GM21447 (cell line): ENCODE measurements at regions not wholly inside any gene's neighbourhood (a gene's known extent, or its start where the extent isn't known, plus 50 kb on each side); places are given as distances from the start of the nearest gene placed in this dataset.

Experiments
- ATAC-seq: cut with Tn5 transposase; IDR thresholded peaks from one replicate; pipeline ENCODE4 v1.9.1; 2021; ENCODE audit not compliant: unreplicated experiment

DNA sequence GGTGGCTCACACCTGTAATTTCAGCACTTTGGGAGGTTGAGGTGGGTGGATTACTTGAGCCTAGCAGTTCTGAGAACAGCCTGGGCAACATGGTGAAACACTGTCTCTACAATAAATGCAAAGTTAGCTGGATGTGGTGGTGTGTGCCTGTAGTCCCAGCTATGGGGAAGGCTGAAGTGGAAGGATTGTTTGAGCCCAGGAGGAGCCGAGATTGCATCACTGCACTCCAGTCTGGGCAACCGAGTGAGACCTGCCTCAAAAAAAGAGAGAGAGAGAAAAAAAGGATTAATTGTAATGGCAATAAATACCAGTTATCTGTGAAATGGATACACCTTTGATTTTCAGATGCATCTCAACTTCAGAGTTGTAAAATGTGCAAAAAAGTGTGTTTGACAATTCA lies 58.8 kb downstream of the SPRY1 start:
- no peak for ATAC-seq

GRCh38 chr4:123462007-123462406 lies 65.4 kb downstream of the SPRY1 start:
- no peak for ATAC-seq

- ATAC-seq: no peak
Measured at GRCh38 chr4:123463869-123464268, 67.3 kb downstream of the SPRY1 start.

DNA sequence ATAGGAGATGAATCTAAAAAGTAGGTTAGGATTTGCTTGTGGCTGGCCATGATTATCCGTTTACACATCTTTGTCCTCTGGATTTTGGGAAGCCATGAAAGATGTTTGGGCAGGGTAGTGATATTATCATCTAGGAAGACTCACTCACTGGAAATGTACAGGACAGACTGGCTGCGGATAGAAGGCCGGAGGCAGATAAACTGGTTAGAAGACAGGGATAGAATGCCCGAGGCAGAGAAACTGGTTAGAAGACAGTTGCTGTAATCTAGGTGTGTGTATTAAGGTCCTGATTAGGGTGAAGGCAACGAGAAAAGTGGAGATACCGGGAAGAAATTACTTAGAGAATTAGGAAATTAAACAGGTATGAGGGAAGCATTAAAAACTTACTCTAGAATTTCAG lies 68.8 kb downstream of the SPRY1 start:
- no peak for ATAC-seq

GRCh38 chr4:123466080-123466785 lies 69.6 kb downstream of the SPRY1 start:
- ATAC-seq: no peak

- ATAC-seq: no peak
Measured at GRCh38 chr4:123468479-123469031, 72.0 kb downstream of the SPRY1 start.

- no peak for ATAC-seq
Measured at GRCh38 chr4:123469245-123469644, 72.7 kb downstream of the SPRY1 start.

DNA sequence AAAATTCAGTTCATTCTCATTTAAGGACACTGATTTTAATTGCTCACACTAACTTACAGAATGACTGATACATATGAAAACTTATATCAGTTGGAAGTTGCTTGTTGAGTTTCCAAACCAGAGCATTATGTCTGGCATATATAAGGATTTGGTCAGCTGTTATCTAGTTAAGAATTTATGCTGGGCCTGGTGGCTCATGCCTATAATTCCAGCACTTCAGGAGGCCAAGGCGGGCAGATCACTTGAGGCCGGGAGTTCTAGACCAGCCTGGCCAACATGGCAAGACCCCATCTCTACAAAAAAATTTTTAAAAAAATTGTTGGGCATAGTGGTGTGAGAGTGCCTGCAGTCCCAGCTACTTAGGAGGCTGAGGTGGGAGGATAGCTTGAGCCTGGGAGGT lies 73.1 kb downstream of the SPRY1 start:
- ATAC-seq: no peak

DNA sequence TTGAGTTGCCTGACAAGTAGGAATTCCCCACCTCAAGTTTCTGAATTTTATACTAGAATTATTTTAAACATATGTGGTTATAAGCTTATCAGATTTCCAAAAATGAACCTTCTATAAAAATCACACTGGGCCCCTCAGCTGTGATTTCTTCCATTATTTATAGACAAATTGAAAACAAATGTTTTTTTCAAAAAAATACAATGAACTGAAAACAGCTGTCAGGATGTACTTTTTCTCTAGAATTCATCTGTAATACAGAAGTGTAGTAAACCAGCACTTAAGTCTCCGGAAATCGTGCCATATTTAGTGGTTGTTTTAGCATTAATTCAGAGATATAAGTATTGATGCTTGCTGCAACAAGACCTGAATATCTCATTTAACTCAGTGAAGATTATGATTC lies 74.0 kb downstream of the SPRY1 start:
- ATAC-seq: no peak

DNA sequence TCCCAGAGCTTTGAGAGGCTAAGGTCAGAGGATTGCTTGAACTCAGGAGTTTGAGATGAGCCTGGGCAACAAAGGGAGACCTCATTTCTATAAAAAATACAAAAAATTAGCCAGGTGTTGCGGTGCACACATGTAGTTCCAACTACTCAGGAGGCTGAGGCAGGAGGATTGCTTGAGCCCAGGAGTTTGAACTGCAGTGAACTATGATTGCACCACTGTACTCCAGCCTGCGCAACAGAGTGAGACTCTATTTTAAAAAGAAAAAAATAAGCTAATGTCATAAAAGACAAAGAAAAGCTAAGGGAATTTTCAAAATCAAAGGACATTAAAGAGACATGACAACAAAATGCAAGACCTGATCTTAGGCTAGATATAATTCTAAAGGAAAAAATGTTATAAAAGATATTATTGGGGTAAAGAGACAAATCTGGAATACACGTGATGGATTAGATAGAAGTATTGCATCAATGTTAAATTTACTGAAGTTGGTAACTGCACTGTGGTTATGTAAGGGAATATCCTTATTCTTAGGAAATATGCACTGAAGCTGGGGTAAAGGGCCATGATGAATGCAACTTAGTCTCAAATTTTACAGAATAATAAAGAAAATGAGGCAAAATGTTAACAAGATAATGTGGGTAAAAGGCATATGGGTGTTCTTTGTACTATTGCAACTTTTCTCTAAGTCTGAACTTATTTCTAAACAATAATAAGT lies 75.2 kb downstream of the SPRY1 start:
- ATAC-seq: no peak

GRCh38 chr4:123474817-123475216 lies 78.2 kb downstream of the SPRY1 start:
- ATAC-seq: no peak

- no peak for ATAC-seq
Measured at GRCh38 chr4:123476089-123476488, 79.5 kb downstream of the SPRY1 start.

- ATAC-seq: no peak
Measured at GRCh38 chr4:123477711-123478209, 81.2 kb downstream of the SPRY1 start.

DNA sequence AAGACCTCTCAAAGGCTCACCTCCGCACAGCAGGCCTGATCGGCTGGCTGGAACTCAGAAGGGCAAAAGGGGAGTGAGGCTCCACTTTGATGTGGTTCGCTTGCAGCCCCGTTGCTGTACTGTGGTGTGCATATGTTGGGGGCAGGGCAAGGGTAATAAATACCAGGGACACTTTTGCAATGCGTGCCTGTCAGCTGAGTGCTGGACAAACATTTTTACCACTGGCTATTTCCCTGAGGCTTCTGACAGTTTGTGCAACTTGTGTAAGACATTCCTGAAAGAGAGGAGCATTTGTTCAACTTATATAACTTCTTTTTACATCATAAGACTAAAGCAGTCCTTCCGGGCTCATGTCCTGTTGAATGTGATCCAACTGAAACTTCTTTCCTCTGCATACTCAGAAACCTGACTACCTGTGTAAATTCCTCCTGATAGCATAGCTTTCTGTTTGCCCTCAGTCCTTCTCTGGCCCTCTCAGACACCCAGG lies 82.3 kb downstream of the SPRY1 start:
- no peak for ATAC-seq

DNA sequence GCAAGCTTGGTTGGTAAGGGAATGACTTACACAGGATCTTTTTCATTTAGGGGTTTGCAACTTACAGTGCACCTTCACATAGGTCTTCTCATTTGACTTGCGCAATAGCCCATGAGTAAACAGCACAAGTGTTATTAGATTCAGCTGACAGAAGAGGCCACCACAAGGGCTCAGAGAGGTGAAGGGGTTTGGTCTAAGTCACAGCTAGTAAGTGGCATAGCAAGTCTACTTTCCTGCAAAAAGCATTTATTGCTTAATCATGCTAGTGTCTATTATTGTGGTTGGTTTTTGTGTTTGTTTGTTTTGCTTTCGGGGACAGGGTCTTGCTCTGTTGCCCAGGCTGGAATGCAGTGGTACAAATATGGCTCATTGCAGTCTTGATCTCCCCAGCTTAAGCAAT lies 83.3 kb downstream of the SPRY1 start:
- no peak for ATAC-seq

DNA sequence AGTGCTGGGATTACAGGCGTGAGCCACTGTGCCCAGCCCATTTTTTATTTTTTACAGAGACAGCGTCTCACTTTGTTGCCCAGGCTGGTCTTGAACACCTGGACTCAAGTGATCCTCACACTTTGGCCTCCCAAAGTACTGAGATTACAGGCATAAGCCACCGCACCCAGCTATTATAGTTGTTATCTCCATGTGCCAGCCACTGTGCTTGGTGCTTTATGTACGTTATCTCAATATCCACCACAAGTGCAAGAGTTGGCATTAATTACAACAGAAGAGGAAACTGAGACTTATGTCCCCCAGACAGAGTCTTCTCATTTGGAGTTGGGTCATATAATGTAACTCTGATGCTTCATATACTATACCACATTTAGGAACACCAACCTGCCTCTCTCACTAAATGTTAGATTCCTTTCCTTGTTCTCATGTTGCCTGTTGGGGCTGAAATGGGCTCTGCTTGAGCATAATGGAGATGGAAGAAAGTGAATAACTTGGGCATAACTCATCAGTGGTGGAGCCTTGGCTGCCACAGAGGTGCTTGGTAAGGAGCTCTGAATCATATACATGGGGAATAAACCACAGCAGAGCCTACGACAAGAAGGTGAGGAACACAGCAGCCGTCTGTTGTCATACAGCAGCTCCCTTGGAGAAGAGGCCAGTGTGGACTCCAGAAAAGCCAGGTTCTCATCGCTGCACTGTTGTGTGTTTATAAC lies 84.3 kb downstream of the SPRY1 start:
- no peak for ATAC-seq

DNA sequence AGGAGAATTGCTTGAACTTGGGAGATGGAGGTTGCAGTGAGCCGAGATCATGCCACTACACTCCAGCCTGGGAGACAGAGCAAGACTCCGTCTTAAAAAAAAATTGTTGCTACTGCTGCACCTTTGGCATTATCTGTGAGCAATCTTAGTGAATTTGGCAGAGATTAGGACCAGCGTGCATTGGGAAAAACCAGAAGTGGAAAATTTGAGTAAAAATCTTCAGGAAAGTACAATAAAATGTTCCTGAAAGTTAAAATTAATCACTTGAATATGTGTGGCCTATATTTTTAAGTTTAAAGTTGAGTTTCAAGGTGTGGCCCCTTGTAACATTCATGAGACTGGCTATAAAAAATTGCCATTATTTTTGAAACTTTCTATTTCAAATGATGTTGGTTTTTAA lies 85.1 kb downstream of the SPRY1 start:
- no peak for ATAC-seq

- no peak for ATAC-seq
Measured at GRCh38 chr4:123484291-123484926, 87.8 kb downstream of the SPRY1 start.

DNA sequence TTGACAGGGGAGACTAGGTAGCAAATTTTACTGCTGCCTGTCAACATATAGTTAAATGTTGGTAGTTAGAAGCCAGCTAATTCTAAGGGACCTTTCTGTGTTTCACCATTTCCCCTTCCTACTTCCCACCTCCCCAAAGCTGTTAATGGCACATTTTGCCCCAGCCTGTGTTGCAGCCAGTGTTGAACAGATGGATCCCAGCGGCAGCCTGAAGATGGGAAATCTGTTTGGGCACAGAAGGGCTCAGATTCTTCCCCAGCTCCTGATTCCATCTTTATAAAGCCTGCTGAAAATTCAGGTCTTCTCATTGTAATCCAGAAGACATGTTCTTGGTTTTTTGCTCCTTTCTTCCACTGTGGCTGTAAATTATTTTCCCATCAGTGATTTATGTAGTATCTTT lies 89.0 kb downstream of the SPRY1 start:
- ATAC-seq: no peak

DNA sequence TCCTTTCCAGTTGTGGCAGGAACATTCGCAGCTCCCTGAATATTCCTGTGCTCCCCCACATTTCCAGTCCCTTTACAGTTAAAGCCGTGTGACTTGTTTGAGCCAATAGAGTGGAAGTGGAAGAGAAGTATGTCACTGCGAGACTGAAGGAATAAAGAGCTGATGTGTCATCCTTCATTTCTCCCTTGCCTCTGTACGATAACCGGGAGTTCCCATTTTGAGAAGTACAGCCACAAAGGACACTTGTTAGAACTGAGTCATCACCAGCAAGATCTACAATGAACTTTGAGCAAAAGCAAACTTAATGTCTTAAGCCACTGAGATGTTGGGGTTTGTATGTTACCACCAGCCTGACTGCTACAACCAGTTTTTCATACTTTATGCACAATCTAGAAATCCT lies 92.3 kb downstream of the SPRY1 start:
- peak; percentile 84 for ATAC-seq

- ATAC-seq: no peak
Measured at GRCh38 chr4:123495530-123495929, 98.9 kb downstream of the SPRY1 start.
